OCI-LY3 (cell line): ENCODE measurements at regions not wholly inside any gene's neighbourhood (a gene's known extent, or its start where the extent isn't known, plus 50 kb on each side); places are given as distances from the start of the nearest gene placed in this dataset.

Source experiments
- CTCF ChIP-seq: fragments of 200-600, 300-600 bp; sonication (generic); IDR thresholded peaks from 2 replicates; pipeline ENCODE4 v1.5.1; 2014; ENCODE audit warnings: antibody characterized with exemption, low read length, low read depth
- EZH2phosphoT487 ChIP-seq: fragments of 200-600 bp; shearing (Covaris generic); IDR thresholded peaks from 2 replicates; pipeline ENCODE4 v1.6.1; 2018; ENCODE audit warnings: antibody characterized with exemption, mixed run types, low read depth

DNA sequence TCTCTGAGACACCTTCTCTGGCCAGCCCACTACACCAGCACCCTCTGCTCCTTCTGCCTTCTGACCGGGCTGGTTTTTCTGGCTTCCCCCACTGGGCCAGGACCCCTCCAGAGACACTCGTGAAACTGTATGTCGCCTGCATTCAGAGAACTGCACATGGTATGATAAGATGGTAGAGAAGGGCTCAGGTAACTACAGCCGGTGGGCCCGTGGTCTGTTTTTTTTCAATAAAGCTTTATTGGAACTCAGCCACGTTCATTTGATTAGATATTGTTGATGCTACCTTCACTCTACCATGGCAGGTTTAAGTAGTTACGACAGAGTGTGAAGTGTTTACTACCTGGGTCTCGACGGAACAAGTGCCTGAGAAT, 514.0 kb downstream of the TBC1D22A start:
- TF ChIP-seq CTCF, result no peak
- TF ChIP-seq EZH2phosphoT487, result no peak
